GM21717 (cell line): ENCODE measurements at regions not wholly inside any gene's neighbourhood (a gene's known extent, or its start where the extent isn't known, plus 50 kb on each side); places are given as distances from the start of the nearest gene placed in this dataset.

Experiments used
- ATAC-seq: cut with Tn5 transposase; IDR thresholded peaks from one replicate; pipeline ENCODE4 v1.9.1; 2021; ENCODE audit warnings: mild to moderate bottlenecking, moderate library complexity; ENCODE audit not compliant: unreplicated experiment

DNA sequence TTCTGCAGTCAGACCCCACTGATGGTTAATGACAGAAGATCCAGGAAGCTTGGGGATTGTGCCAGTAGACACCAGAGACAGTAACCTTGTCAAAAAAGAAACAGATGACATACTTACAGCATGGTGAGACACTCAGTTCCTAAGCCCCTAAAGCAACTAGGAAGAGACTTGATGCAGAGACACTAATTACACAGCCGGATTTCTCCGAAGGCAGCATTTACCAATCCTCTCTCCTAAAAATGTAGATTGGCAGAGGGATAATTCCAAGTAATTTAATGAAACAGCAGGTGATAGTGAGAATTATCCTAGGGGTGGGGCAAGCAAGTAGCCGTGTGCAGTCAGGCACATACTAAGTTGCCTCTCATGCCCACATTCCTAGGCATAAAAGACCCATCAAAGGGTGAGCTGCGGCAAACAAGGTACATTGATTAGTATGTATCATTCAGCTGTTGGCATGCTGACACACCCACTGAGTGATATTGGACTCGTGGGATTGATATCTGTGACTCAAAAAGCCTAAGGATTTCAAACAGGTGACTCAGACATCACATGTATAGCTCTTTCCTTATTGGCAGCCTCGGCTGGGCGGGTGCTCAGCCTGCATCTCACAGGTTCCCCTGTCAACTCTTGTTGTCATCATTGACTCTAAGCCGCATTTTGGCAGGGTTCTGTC lies 296.7 kb upstream of the ATP5MC3 start:
- ATAC-seq: no peak

DNA sequence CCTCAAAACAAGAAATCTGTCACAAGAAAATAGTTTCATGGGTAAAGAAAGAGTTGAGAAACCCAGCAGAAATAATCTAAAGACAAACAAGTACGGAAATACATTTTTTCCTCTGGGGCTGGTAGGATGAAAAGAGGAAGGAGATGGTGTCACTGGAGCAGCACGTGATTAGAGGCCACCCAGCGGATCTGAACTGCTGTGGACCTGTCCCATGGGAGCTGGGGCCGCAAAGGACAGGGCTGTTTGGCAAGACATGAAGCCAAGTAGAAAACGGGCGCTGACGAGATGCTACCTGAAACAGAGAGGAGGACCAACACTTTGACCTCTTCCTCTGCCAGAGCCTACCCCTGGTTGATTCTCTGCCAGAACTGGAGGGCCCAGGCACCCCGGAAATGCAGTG lies 295.4 kb upstream of the ATP5MC3 start:
- ATAC-seq: no peak

DNA sequence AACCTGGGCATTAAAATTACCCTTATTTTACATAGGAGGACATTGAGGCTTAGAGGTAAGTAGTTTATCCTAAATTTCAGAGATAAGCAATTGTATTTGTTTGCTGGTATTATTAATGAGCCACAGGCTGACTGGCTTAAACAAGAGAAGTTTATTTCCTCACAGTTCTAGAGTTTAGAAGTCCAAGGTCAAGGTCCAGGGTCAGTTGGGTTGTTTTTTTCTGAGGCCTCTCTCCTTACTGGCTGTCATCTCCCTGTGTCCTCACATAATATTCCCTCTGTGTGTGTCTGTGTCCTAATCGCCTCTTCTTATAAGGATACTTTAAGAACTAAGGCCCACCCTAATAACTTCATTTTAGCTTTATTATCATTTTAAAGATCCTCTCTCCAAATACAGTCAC lies 294.9 kb upstream of the ATP5MC3 start:
- no peak for ATAC-seq

DNA sequence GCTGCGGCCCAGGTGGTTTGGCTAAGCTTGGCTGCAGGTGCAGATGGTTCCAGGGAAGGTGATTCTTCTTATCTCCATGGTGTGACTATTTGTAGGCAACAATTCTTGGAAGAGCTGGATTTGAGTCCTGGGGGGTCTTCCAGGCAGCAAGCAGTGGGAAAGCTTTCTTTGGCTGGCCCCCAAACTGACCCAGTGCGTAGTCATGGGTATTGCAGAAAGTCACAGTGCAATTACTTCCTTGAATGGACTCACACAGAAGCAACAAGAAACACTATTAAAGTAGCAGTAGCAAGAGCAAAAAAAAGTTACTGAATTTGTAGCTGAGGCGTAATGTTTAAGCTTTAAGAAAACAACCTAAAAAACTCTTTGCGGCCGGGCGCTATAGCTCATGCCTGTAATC lies 293.6 kb upstream of the ATP5MC3 start:
- no peak for ATAC-seq

DNA sequence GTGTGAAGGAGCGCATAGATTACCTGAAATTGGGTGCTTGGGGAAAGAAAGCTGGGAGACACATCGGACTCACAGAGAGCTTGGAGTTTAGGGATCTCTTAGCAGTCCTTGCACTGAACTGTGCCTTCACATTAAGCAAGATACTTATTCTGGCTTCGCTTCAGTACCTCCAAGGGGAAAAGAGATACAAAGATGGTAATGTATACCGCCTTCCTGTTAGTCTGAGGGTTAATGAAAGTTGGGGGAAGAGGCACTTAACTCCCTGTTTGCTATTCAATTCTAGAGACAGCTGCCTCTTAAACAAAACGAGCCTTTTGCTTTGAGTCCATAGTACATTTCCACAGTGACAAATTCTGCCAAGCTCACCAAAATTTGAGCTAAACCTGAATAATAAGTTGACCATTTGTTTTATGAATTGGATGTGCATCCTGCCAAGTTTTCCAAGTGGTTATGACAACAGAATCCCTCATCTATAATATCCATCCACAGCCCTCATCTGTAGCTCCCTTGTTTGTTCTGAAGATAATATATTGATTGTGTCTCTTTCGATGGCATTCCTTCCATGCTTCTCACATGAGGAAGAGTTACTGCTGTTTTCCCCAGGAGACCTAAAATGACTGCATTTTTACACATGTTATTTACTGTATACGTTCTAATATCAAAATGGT lies 287.1 kb upstream of the ATP5MC3 start:
- no peak for ATAC-seq

DNA sequence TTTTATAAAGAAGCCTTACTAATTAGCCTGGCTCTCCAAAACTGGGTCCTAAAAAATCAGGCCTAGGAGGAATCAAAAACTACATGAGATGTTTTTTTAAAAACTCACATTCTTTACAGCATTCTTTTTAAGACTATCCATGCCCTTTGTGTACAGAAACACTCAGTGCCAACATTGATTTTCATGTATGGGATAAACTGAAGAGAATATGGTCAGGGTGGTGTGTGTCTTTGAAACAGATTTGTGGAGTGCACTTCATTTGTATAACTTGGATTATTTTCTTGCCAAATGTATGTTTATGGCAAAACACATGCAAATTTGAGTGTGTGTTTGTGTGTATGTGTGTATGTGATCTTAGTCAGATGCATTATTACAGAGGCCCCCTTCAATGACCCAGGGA lies 283.6 kb upstream of the ATP5MC3 start:
- ATAC-seq: no peak

DNA sequence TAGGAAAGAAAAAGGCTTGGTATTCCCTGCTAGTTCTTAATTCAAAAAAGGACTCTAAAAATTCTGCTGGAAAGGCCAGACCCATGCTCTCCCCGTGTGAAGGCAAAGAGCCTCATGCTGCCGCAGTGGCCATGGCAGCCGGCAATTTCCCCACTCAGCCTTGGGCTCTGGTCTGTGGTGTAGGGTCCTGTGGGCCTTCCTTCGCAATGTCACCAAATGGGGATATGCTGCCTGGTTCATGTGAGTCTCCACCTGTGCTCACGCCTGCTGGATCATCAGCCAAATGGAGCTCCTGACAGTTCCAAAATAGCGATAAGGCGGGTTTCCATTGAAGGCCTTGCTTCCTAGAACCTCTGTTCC lies 282.8 kb upstream of the ATP5MC3 start:
- no peak for ATAC-seq

DNA sequence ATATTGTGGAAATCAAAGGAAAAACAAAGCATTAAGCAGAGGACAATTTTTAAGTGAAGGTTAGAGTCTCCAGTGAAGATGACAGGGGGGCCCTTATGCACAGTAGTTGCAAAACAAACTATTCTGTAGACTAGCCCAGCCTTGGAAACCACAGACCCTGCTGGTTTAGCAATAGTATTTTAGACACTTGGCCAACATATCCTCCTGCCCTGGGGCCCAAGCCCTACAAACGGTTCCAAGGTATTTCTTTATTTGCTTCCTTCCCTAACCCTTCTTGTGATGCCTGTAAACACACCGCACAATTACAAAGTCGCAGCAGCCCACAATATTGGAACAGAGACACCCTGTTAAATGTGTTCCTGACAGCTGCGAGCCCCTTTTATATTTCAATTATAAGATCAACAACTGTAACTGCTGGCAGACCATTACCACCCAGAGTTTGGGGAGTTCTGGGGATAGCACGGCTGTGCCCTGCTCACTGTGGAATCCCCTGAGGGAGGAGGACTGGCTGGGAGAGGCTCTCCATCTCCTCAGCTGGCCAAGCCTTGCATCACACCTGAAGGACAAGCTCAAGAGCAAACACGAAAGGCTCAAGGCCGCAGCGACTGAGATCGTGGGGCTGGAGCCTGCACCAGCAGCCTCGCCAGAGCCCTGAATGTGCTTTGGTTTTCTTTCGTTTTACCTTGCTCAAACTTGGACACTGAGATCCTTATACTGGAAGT lies 282.2 kb upstream of the ATP5MC3 start:
- no peak for ATAC-seq

DNA sequence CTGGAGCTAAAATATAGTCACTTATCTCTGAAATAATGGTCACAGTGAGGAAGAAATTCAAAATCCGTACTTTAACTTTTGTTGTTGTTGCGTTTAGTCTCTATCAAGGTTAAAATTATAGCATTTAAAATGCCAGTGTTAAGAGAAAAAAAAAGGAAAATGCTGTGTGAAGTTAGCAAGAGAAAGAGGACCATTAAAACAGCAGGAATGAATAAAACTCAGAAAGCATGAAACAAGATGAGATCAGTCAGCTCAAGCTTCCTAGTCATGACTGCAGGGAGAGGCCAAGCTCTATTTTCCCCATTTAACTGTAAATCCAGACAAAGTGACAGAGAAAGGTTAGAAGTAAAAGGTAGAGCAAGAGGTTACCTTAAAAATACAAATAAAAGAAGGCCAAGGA lies 281.7 kb upstream of the ATP5MC3 start:
- no peak for ATAC-seq

DNA sequence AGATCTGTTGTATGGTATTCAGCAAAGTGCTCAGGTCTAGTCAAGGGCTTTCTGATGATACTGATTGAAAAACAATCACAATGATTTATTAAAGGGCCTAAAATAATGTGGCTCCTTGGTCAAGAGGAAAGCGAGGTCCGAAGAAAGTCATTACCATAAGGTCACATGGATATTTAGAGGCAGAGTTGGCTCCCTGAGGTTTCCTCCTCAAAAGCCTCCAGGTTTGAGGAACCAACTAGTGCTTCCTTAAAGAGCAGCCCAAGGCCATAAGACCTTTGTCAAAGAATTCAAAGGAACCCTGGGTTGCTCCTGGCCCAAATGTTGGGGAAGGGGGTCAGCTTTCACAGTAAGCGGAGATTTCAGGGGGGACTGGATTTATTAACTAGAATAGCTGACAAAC lies 280.7 kb upstream of the ATP5MC3 start:
- ATAC-seq: no peak

DNA sequence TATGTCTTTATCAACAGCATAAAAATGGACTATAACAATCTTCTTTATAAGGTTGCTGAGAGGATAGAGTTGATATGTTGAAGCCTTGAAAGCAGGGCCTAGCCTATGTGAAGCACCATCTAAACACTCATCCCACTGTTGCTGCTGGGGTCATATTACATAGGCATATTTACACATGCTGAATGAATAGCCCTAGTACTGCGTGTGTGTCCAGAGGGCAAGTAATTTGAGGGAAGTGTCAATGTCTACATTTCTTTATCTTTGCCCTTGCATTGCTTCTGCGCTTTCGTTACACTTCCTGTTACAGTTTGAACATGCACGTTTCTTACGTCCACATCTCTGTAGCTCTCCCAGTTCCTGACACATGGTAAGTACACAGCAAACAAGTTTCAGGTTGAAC lies 280.3 kb upstream of the ATP5MC3 start:
- ATAC-seq: no peak

DNA sequence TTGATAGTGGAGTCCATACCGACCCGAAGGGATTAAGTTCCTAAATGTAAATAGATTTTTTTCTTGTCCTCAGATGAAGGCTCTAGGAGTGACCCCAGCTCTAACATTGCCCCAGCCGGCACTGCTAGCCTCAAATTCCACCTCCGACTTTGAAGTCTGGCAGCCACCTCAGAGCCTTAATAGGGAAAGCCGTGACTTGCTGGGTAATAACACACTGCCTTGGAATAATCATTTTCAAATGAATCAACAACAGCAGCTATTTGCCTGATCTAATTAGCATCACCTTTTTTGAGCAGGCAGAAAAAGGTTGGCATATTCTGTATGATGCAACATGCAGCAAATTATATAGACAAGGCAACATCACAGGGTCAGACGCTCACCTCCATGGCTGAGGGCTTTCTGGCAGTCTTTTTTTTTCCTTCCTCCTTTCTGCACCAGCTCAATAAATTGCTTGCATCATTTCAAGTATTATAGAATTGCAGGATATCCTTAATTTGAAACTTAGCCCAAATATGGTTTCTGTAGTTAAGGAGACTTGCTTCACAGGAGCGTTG lies 276.5 kb upstream of the ATP5MC3 start:
- no peak for ATAC-seq

DNA sequence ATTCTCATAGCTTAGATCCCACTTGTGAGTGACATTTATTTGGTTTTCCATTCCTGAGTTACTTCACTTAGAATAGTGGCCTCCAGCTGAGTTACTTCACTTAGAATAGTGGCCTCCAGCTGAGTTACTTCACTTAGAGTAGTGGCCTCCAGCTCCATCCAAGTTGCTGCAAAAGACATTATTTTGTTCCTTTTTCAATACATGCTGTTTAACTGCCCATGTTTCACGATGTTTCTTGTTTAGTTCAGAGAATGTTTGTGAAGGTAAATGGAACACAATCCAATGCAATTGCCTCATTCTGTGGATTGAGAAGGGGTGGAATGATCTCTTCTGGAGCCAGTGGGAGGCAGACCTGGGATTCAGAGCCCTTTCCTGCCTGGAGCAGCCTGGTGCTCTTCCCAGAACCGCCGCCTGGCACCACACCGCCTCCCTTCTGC lies 273.5 kb upstream of the ATP5MC3 start:
- no peak for ATAC-seq

DNA sequence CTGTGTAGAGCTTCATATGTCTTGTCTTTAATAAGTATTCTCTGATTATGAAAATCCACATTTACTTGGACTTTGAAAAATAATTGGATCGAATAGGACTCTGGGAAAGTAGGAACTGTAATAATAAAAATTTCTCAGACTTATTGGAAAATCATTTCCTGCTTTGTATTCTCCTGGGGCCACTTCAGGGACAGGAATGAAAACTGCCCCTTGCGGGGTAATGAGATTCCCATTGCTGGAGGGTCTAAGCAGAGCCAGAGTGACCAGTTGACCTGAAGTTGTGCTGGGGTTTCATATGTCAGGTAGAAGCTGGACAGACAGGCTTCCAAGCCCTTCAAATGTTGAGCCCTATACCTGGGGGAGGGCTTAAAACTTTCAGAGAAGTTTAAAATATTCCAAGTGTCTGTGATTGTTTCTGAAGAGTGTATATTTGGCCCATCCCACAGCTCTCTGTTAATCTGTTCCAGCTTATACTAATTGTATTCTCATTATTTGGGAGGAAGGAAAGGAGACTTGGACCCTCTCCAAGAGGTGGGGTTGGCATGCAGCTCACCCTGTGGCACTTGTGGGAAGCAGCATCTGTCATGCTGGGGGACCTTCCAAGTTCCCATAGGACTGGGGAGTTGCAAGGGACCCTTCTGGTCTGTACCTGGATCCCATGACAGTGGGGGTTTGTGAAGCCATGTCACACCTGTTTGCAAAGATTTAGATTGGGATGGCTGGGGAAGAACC lies 268.7 kb upstream of the ATP5MC3 start:
- no peak for ATAC-seq

DNA sequence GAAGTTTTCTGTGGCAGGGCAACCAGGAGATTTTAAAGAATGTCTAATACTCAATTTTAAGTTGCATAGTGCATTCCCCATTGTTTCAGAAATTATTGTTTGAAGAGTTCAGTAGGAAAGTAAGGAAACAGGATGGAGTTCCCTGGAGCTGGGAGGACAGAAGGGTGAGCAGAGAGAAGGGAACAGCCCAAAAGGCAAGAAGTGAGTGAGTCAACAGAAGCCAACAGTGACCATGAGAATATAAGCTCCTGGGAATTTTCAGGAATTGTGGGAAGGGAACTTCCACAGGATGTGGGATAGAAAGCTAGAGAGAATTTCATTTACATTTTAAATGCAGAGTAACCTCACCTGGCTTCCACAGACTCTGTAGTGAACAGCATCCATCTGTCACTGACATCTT lies 268.1 kb upstream of the ATP5MC3 start:
- ATAC-seq: no peak

DNA sequence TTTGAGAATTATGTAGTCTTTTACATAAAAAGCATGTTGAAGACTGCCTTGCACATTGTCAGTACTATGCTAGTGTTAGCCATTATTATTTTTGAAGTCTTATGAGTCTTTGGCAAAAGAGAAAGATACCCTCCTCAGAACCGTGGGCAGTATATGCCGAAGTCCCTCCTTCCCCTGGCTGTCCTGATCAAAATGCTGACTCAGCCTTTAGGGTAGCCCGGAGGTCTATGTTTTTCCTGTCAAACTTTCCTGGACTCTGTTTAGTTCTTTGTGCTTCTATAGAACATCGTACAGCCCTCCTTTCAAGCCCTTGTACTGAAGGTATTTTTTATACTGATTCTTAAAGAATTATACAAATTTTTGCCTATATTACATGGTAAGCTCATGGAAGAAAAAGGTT lies 264.7 kb upstream of the ATP5MC3 start:
- no peak for ATAC-seq

DNA sequence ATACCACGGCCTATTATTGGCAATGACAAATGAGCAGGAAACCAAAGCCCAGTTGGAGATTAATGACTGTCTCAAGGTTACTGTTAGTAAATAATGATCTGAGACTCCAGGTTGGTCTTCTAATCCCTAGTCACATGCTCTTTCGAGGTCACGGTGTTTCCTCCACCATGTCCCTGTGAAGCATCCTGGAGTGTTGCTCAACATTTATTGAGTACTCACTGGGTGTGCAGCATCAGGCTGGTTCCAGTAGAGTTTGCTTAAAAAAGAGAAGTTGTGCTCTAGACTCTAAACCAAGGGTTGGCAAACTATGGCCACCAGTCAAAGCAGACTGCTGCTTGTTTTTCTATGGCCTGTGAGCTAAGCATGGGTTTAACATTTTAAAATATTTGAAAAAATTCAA lies 263.8 kb upstream of the ATP5MC3 start:
- ATAC-seq: no peak

DNA sequence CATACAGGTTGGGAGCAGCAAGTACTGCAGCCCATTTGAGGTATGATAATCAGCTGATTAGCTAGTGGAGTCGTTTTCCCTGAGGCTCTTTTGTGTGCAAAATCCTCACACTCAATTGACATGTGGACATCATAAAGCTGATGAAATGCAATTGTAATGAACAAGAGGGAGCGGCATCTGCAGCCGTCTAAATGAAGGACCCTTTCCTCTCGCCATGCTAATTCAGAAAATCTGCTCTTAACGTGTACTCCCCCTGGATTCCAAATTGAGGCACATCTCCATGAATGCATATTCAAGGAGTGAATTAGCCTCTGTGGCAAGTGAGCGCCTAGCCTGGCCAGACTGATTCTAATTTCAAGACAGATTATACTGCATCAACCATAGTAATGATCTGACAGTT lies 260.9 kb upstream of the ATP5MC3 start:
- no peak for ATAC-seq

DNA sequence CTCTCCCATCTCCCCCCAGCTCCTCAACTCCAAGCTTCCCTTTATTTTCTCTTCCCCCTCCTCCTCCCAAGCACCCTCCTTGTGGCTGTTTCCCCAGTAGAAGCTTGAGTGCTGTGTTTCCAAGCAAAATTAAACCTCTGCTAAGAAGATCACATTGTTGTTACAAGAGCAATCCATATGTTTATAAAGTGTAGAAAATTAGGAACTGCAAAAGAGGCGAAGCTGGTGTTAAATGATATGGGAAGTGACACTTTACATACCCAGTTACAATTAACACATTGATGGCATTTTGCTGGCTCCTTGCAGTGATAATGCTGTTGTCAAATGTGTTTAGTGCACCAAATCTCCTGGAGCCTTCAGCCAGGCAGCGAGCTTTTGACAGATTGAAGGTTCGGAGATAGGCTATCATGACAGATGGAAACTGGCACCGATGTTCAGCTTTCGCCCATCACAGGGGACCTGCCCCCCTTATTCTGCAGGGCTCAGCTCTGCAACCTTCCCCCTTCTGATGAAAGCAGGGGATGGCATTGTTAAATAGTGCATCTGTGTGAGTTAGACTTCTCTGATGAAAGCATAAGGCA lies 259.8 kb upstream of the ATP5MC3 start:
- no peak for ATAC-seq

DNA sequence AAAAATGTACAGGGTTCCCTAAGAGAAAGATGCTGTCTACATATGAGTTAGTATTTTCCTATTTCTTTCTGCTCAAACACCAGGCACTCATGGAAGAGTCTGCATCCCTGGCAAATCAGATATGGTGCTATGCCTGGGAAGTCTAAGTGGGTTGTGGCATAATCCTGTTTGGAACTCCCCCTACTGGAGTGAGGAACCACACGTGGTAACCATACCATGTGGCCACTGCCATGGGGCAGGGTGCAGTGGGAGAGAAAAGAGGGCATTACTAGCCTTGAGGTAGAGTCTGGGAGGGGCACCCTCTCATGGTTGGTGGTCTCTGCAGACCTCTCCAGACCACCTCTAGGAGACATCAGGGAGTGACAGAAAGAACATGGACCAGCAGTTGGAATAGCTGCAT lies 257.9 kb upstream of the ATP5MC3 start:
- no peak for ATAC-seq

DNA sequence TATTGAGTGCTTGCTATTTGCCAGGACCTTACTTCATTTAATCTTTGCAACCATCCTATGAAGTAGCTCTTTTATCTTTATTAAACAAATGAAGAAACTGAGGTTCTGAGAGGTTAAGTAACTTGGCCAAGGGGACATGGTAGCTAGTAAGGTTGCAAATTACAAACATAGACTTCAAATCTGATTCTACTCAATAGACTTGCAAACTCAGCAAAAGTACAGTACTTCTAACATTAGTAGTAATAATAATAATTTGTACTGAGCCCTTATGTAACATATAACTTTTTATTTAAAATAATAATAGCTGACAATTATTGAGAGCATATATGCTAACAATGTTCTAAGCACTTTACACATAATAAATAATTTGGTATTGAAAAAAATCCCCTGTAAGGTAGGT lies 255.7 kb upstream of the ATP5MC3 start:
- ATAC-seq: no peak
